Astrocyte of the cerebellum (primary cell): ENCODE measurements at regions not wholly inside any gene's neighbourhood (a gene's known extent, or its start where the extent isn't known, plus 50 kb on each side); places are given as distances from the start of the nearest gene placed in this dataset.
A peak's percentile ranks its signal among the peaks of the same experiment; 100 is the strongest.

Experiments used
- DNase-seq: peaks from one replicate; pipeline ENCODE4 v3.0.0-alpha.2; 2011; ENCODE audit warnings: low read depth
- H3K4me3 ChIP-seq: 2 replicates; pipeline ENCODE4 v1.5.1; 2011; ENCODE audit warnings: mild to moderate bottlenecking, low read depth, low read length, moderate library complexity
- CTCF ChIP-seq: IDR thresholded peaks from 2 replicates; pipeline ENCODE4 v1.5.1; 2012; ENCODE audit warnings: low read length, low read depth, moderate library complexity, mild to moderate bottlenecking; ENCODE audit errors: missing control alignments
- in situ Hi-C: cut with HindIII; loops from 2 replicates; pipeline ENCODE4 v1.10.0; 2017; ENCODE audit warnings: low sequenced_read_pairs

GRCh38 chr20:56786503-56786902 is 157.4 kb downstream of the TFAP2C start:
- in situ Hi-C loops = no loop called here
- no peak for TF ChIP-seq CTCF
- H3K4me3 ChIP-seq = no peak overlapping the region
- no peak for DNase-seq

- in situ Hi-C loops = no loop called here
- no peak overlapping the region for H3K4me3 ChIP-seq
- no peak for TF ChIP-seq CTCF
- DNase-seq = peak; percentile 75
Measured at GRCh38 chr20:56788041-56788670, 159.1 kb downstream of the TFAP2C start.

- DNase-seq = no peak
- no peak overlapping the region for H3K4me3 ChIP-seq
- in situ Hi-C loops = no loop called here
- TF ChIP-seq CTCF = no peak
Measured at GRCh38 chr20:56788671-56789610, 159.8 kb downstream of the TFAP2C start.

GRCh38 chr20:56793916-56794315 is 164.8 kb downstream of the TFAP2C start:
- no peak for DNase-seq
- in situ Hi-C loops = no loop called here
- no peak overlapping the region for H3K4me3 ChIP-seq
- TF ChIP-seq CTCF = no peak

GRCh38 chr20:56795492-56795891 is 166.4 kb downstream of the TFAP2C start:
- no peak for TF ChIP-seq CTCF
- H3K4me3 ChIP-seq = no peak overlapping the region
- DNase-seq = no peak
- in situ Hi-C loops = no loop called here

GRCh38 chr20:56796345-56796744 is 167.2 kb downstream of the TFAP2C start:
- no peak for DNase-seq
- in situ Hi-C loops = no loop called here
- H3K4me3 ChIP-seq = no peak overlapping the region
- TF ChIP-seq CTCF = no peak
